ENCODE measurements at regions not wholly inside any gene's neighbourhood (a gene's known extent, or its start where the extent isn't known, plus 50 kb on each side); places are given as distances from the start of the nearest gene placed in this dataset.

DNA sequence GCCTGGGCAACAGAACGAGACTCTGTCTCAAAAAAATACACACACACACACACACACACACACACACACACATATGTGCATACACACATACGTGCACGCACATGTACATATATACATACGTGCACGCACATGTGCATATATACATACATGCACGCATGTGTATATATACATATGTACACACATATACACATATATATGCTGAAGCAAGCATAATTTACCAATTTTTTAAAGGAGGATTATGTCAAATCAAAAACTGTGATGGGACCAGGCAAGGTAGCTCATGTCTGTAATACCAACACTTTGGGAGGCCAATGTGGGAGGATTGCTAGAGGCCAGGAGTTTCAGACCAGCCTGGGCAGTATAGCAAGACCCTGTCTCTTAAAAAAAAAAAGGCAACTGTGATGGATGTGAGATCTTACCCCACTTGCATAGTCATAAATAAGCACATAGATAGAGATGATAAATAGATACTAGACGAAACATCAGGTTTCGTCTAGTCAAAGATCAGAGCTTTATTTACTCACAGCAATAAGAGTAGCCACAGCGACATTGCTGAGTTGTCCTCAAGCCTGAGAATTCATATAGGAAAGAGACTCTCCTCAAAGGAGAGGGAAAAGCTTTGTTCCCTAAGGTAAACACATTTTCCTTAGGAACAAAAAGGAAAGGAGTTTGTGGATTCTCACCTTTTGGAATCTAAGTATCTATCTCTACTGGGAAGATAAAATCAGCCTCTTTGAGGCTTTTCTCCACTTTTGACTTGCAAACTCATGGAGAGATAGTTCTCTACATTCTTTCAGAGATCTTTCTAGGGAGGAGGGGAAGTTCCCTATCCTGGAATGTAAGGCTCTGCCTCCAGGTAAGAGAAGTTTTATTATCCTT is 74.7 kb upstream of the AMN1 start:
- TF ChIP-seq CTCF (IDR thresholded peaks at IDR 0.05) (no peak), POLR2AphosphoS5 (IDR thresholded peaks at IDR 0.05) (no peak), POLR2A (IDR thresholded peaks at IDR 0.05) (no peak)

All from transverse colon (tissue), 4 donors.